NOMO-1 treated with dmso at 0.1 percent for 144 hours (cell line): ENCODE measurements at regions not wholly inside any gene's neighbourhood (a gene's known extent, or its start where the extent isn't known, plus 50 kb on each side); places are given as distances from the start of the nearest gene placed in this dataset.

Experiments used
- DNase-seq: peaks from one replicate; lab custom pipeline; 2025; ENCODE audit not compliant: unreplicated experiment; lab: John Stamatoyannopoulos, UW

DNA sequence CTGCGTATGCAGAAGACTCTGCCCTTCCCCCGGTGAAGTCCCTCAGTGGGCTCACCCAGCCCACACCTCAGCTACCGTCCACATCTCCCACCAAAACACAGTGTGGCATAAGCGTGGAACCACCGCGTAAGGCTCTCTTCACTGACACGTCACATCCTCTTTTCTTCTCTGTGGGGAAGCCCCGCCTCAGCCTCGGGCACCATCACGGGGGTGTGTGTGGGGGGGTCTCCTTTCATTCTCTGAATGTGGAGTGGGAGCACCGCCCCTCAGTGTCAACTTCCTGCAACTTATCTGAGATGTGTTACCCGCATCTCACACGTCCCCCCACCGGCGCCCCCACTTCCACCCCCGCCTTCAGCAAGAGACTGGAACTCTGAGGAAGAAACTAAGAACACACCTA lies 388.4 kb upstream of the JARID2 start:
- DNase-seq: no peak

DNA sequence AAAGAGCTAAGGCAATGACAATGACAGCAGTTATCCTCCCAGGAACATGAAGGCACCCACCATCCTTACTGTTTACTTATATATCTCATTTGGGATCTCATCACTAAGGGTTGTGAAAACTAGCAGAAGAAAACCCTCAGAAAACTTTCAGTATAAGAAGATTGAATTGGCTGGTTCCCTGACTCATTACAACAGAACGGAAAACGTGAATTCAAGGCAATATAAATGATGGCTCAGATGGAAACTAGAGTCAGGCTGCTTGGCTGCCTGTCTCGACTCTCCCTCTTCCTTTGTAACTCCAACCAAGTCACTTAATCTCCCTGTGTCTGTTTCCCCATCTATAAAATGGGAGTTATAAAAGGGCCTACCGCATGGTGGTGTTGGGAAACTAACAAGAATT lies 387.1 kb upstream of the JARID2 start:
- DNase-seq: no peak

DNA sequence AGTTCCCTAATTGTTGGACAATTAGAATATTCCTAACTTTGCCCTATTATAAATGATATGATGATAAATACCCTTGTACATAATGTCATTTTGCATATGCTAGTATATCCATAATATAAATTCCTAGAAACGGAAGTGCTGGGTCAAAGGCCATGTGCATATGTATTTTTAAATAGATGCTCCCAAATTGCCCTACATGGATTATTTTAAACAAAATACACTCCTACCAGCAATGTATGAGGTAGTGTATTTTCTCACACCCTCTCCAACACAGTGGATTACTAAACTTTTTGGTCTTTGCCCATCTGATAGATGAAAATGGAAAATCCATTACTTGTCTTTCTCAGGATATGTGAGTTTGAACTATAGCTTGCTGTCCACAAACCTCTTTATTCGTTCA lies 385.1 kb upstream of the JARID2 start:
- DNase-seq: no peak

- DNase-seq: no peak
These were observed 384.4 kb upstream of the JARID2 start for GRCh38 chr6:14861491-14861943.

GRCh38 chr6:14862845-14863244 lies 383.0 kb upstream of the JARID2 start:
- DNase-seq: no peak

DNA sequence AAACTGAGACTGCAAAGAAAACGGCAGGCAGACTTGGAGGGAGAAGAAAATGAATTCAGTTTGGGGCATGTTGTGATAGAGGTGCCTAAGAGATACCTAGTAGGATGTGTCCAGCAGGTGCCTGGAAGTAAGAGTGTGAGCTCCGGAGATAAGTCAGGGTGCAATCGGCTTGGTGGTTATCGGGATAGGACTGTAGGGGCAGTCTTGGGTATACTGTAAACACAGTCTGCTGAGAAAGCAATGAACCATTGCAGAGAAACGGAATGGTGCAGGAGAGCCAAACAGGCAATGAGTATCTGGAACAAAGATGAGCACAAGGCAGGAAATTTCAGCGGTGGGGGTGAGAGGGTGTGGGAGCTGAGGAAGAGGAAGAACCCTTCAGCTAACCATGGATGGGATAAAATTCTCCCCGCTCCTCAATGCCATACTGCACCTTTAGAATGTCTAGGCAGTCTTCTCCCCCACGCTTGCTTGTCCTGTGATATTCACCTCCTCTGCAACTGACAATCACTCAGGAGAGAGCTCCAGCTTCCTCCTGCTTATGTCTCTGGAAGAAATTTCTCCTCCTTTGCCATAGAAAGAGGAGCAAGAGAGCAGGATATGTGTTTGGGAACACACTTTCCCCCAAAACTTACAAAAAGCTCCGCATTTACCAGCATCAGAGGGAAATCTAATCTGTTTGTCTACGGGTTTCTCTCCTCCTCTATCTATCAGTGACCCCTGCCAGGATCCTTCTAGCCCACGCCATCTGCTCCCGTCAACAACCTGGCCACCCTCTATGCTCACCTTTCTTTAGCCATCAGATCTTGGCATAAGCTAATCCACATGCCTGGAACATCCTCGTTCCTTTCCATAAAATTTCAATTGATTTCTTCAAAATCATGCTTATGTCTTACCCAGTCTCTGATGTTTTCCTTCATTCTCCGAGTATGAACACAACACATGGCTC lies 381.7 kb upstream of the JARID2 start:
- DNase-seq: no peak

DNA sequence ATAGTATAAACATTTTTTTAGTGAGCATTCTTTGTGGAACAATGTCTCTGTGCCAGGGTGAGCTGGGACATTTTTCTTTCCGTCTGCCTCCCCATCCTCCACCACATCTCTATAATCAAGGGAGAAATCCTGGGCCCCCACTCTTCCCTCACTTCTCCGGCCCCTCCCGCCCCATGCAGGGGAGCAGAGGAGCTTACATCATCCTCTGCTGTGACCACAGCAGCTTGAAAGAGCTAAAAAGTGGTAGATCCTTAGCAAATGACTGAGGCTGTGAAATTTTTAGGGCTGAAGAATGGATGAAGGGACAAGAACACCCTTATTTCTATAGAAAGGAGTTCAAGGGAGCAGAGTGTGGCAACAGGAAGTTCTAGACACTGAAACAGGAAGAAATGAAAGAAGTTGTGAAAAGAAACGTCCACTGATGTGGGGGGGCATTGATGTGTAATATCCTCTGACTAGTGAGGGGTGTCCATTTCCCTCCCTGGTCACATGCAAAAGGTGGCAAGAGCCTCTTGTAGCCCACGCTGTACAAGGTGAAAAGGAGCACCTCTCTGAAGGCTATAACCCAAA lies 380.3 kb upstream of the JARID2 start:
- DNase-seq: peak; percentile 93

GRCh38 chr6:14867802-14868201 lies 378.1 kb upstream of the JARID2 start:
- DNase-seq: no peak

GRCh38 chr6:14871221-14871620 lies 374.6 kb upstream of the JARID2 start:
- DNase-seq: no peak

GRCh38 chr6:14873101-14873500 lies 372.8 kb upstream of the JARID2 start:
- DNase-seq: no peak

GRCh38 chr6:14873781-14874441 lies 372.0 kb upstream of the JARID2 start:
- DNase-seq: no peak

DNA sequence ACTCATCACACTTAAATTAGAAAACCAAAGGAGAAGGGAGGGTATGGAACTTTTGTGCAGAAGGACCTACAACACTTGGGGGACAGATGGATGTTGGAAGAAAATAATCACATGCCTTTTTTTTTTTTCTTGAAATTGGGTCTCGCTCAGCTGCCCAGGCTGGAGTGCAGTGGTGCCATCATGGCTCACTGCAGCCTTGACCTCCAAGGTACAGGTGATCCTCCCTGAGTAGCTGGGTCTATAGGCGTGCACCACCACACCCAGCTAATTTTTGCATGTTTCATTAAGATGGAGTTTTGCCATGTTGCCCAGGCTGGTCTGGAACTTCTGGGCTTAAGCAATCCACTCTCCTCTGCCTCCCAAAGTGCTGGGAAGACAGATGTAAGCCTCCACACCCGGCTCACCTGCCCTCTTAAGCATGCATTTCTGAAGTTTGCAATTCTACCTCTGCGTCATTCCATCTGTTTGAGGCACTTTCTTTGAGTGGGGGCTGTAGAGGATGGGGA lies 370.8 kb upstream of the JARID2 start:
- no peak for DNase-seq

- DNase-seq: no peak
These were observed 370.3 kb upstream of the JARID2 start for GRCh38 chr6:14875481-14876063.

- peak; percentile 46 for DNase-seq
These were observed 368.9 kb upstream of the JARID2 start for GRCh38 chr6:14876778-14877613.

GRCh38 chr6:14877758-14878157 lies 368.1 kb upstream of the JARID2 start:
- no peak for DNase-seq

- DNase-seq: no peak
These were observed 365.8 kb upstream of the JARID2 start for GRCh38 chr6:14880052-14880451.

- DNase-seq: no peak
These were observed 365.2 kb upstream of the JARID2 start for GRCh38 chr6:14880677-14881076.

DNA sequence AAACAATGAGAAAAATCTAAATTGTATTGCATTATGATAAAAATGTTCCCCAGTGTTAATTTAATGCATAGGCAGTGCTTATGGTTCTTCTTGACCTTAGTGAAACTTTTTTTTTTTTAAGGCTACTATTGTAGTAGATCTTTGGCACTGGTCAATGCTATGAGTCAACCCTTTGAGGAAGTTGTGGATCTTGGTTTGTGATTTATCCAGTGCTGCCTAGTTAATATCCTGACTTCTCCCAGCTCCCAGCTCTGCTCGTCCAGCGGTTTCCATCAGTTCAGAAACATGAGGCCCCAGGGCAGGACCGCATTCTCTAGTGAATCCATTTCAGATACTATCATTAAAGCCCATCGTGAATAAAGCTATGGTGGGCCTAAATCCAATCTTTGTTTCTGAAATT lies 364.5 kb upstream of the JARID2 start:
- no peak for DNase-seq

GRCh38 chr6:14882394-14883026 lies 363.4 kb upstream of the JARID2 start:
- no peak for DNase-seq

GRCh38 chr6:14883921-14884320 lies 361.9 kb upstream of the JARID2 start:
- peak; percentile 62 for DNase-seq
